Ovary (tissue), 3 donors: ENCODE measurements at regions not wholly inside any gene's neighbourhood (a gene's known extent, or its start where the extent isn't known, plus 50 kb on each side); places are given as distances from the start of the nearest gene placed in this dataset.

Source experiments
- EP300 ChIP-seq: sonication (generic); formaldehyde crosslinking; IDR thresholded peaks from one replicate; pipeline ENCODE4 v1.6.1; 2017; ENCODE audit warnings: antibody characterized with exemption
- TF ChIP-seq, protein P1 (sequence below), 3 donors: fragments of 450-650 bp in 2 of 3; fragments of 200-600 bp in 1 of 3; IDR thresholded peaks; one replicate each; pipeline versions ENCODE4 v1.5.1 to v1.8.0; 2016 to 2022; ENCODE audit warnings: antibody characterized with exemption in 3 of 3, mild to moderate bottlenecking in 1 of 3
- donor health status: DM: no; HTN: no; CAD: no.

DNA sequence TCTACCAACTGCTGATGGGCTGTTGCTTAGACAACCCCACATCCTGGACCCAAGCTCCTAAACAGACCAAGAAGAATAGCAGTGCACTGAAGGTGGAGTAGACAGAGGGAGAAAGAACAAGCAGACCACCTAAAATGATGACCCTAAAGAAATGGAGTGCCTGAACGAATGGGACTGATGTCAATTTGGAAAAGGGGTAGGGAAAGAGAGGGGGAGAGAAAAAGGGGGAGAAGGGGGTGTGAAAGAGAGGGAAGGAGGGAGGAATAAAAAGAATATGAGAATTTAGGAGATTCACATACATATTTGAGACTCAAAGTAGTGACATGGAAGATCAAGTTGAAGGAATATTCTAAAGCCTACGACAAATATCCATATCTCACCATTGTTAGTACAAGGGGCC lies 144.4 kb upstream of the DUSP10 start:
- TF ChIP-seq, protein P1, sequence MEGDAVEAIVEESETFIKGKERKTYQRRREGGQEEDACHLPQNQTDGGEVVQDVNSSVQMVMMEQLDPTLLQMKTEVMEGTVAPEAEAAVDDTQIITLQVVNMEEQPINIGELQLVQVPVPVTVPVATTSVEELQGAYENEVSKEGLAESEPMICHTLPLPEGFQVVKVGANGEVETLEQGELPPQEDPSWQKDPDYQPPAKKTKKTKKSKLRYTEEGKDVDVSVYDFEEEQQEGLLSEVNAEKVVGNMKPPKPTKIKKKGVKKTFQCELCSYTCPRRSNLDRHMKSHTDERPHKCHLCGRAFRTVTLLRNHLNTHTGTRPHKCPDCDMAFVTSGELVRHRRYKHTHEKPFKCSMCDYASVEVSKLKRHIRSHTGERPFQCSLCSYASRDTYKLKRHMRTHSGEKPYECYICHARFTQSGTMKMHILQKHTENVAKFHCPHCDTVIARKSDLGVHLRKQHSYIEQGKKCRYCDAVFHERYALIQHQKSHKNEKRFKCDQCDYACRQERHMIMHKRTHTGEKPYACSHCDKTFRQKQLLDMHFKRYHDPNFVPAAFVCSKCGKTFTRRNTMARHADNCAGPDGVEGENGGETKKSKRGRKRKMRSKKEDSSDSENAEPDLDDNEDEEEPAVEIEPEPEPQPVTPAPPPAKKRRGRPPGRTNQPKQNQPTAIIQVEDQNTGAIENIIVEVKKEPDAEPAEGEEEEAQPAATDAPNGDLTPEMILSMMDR (IDR thresholded peaks at IDR 0.05) = no peak
- TF ChIP-seq EP300 = no peak
